GM12892 (cell line): ENCODE measurements at regions not wholly inside any gene's neighbourhood (a gene's known extent, or its start where the extent isn't known, plus 50 kb on each side); places are given as distances from the start of the nearest gene placed in this dataset.

ENCODE experiments used
- DNase-seq: peaks from one replicate; pipeline ENCODE4 v3.0.0; 2011; ENCODE audit not compliant: insufficient read length
- FAIRE-seq: peaks from 2 replicates; lab custom pipeline; 2011; peaks lifted over from hg19 to GRCh38; lab: Jason Lieb, UNC
- POLR2A ChIP-seq: IDR thresholded peaks from 2 replicates; pipeline ENCODE4 v1.6.1; 2011; ENCODE audit warnings: low read depth, low read length, control low read depth
- POLR2AphosphoS5 ChIP-seq: IDR thresholded peaks from 2 replicates; pipeline ENCODE4 v1.6.1; 2011; ENCODE audit warnings: low read depth, low read length, control low read depth
- TAF1 ChIP-seq: IDR thresholded peaks from 2 replicates; pipeline ENCODE4 v1.6.1; 2011; ENCODE audit warnings: low read depth, mild to moderate bottlenecking, control low read depth, low read length, borderline replicate concordance

GRCh38 chr14:56482310-56482911 is 97.2 kb upstream of the TMEM260 start:
- no peak for FAIRE-seq
- no peak for TF ChIP-seq POLR2A
- TF ChIP-seq POLR2AphosphoS5: no peak
- no peak for TF ChIP-seq TAF1
- DNase-seq: no peak

- TF ChIP-seq POLR2A (no peak), POLR2AphosphoS5 (no peak), TAF1 (no peak)
- no peak for DNase-seq
- no peak for FAIRE-seq
These were observed 92.4 kb upstream of the TMEM260 start for GRCh38 chr14:56487090-56487667.

GRCh38 chr14:56487761-56488160 is 91.8 kb upstream of the TMEM260 start:
- no peak for TF ChIP-seq TAF1
- TF ChIP-seq POLR2AphosphoS5: no peak
- no peak for DNase-seq
- no peak for FAIRE-seq

GRCh38 chr14:56488306-56488705 is 91.3 kb upstream of the TMEM260 start:
- DNase-seq (no peak), FAIRE-seq (no peak)
- no peak for TF ChIP-seq POLR2A
- no peak for TF ChIP-seq POLR2AphosphoS5
- TF ChIP-seq TAF1: no peak

- TF ChIP-seq POLR2A (no peak), POLR2AphosphoS5 (no peak), TAF1 (no peak)
- no peak for DNase-seq
- no peak for FAIRE-seq
These were observed 89.2 kb upstream of the TMEM260 start for GRCh38 chr14:56490379-56490778.

GRCh38 chr14:56491299-56492285 is 88.0 kb upstream of the TMEM260 start:
- DNase-seq (no peak), FAIRE-seq (peak; percentile 82)
- no peak for TF ChIP-seq POLR2AphosphoS5
- TF ChIP-seq POLR2A: no peak
- no peak for TF ChIP-seq TAF1

- DNase-seq: no peak
- FAIRE-seq: no peak
- no peak for TF ChIP-seq TAF1
- TF ChIP-seq POLR2AphosphoS5: no peak
- TF ChIP-seq POLR2A: no peak
These were observed 85.4 kb upstream of the TMEM260 start for GRCh38 chr14:56494167-56494566.

- TF ChIP-seq POLR2A (no peak), TAF1 (no peak), POLR2AphosphoS5 (no peak)
- no peak for FAIRE-seq
These were observed 81.5 kb upstream of the TMEM260 start for GRCh38 chr14:56498112-56498511.

GRCh38 chr14:56501909-56502530 is 77.6 kb upstream of the TMEM260 start:
- DNase-seq (no peak), FAIRE-seq (no peak)
- TF ChIP-seq POLR2A: no peak
- TF ChIP-seq TAF1: no peak
- TF ChIP-seq POLR2AphosphoS5: no peak

More at GRCh38 chr14:56498112-56498511, 81.5 kb upstream of the TMEM260 start:
- DNase-seq: no peak

GRCh38 chr14:56505361-56505760 is 74.2 kb upstream of the TMEM260 start:
- no peak for DNase-seq
- no peak for TF ChIP-seq POLR2AphosphoS5
- no peak for TF ChIP-seq TAF1
- no peak for TF ChIP-seq POLR2A
- FAIRE-seq: no peak

GRCh38 chr14:56512521-56512920 is 67.1 kb upstream of the TMEM260 start:
- no peak for TF ChIP-seq TAF1
- no peak for TF ChIP-seq POLR2A
- TF ChIP-seq POLR2AphosphoS5: no peak
- FAIRE-seq (no peak), DNase-seq (no peak)
